ENCODE measurements at regions not wholly inside any gene's neighbourhood (a gene's known extent, or its start where the extent isn't known, plus 50 kb on each side); places are given as distances from the start of the nearest gene placed in this dataset.

DNA sequence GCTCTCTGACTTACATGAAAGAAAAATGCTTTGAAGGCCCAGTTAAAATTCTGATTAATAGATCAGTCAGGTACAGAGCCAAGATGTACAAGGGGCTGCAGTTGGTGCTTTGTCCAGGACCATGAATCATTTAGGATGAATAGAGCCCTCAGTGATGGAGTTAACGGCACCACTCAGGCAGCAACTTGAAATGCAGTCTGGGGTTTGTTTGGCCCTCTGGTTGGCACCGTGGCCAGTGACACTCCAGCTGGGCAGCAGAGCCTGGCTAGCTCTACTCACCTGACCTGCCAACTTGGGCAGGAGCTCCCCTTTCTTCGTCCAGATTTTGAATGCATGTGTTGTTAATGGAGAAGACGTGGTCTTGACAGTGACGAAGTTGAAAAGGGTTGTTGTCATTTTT, 493.0 kb upstream of the ACVR2A start (continued):
- TF ChIP-seq, protein P1, sequence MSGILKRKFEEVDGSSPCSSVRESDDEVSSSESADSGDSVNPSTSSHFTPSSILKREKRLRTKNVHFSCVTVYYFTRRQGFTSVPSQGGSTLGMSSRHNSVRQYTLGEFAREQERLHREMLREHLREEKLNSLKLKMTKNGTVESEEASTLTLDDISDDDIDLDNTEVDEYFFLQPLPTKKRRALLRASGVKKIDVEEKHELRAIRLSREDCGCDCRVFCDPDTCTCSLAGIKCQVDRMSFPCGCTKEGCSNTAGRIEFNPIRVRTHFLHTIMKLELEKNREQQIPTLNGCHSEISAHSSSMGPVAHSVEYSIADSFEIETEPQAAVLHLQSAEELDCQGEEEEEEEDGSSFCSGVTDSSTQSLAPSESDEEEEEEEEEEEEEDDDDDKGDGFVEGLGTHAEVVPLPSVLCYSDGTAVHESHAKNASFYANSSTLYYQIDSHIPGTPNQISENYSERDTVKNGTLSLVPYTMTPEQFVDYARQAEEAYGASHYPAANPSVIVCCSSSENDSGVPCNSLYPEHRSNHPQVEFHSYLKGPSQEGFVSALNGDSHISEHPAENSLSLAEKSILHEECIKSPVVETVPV (CRISPR knock-in tag; IDR thresholded peaks at IDR 0.05) = no peak
- TF ChIP-seq ESRRG (CRISPR knock-in tag; IDR thresholded peaks at IDR 0.05) = no peak
- no peak for TF ChIP-seq TOX (CRISPR knock-in tag; IDR thresholded peaks at IDR 0.05; ENCODE audit: borderline replicate concordance)
- no peak for TF ChIP-seq ARNTL (CRISPR knock-in tag; IDR thresholded peaks at IDR 0.05; ENCODE audit: borderline replicate concordance, low read depth)
- no peak for TF ChIP-seq TCF4 (CRISPR knock-in tag; IDR thresholded peaks at IDR 0.05; ENCODE audit: borderline replicate concordance)

DNA sequence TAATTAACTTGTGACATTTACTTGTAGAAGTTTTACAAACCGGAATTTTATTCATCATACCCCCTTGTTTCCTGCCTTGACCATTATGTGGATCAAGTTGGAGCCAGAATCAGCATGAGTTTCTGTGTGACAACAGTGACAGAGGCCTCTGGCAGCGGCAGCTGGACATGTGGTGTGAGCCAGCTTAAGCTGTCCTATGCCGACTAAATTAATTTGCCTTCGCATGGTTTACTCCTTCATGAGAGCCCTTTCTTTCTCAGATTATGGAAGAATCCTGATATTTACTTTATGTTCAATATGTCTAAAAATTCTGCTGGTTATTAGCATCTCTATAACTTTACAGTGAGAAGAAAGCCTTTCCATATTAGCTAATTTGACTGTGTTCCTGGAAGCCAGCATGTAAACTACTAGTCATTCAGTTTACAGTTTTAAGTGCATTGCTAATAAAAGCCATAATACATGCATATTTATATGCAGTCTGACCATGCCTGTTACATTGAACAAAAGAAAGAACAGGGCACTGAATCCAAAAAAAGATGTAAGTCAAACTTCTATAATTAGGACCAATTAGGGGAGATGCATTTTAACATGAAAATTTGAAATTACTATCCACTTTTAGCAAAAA, 495.8 kb upstream of the ACVR2A start:
- ATAC-seq = no peak
- no peak for TF ChIP-seq SNAI2 (CRISPR knock-in tag; IDR thresholded peaks at IDR 0.05)
- TF ChIP-seq ZNF70 (CRISPR knock-in tag; IDR thresholded peaks at IDR 0.05) = no peak
- TF ChIP-seq, protein P1 (CRISPR knock-in tag; IDR thresholded peaks at IDR 0.05) = no peak
- no peak for TF ChIP-seq ESRRG (CRISPR knock-in tag; IDR thresholded peaks at IDR 0.05)
- no peak for TF ChIP-seq ISL1 (CRISPR knock-in tag; IDR thresholded peaks at IDR 0.05)
- TF ChIP-seq RARB (CRISPR knock-in tag; IDR thresholded peaks at IDR 0.05) = no peak
- TF ChIP-seq, protein P2, sequence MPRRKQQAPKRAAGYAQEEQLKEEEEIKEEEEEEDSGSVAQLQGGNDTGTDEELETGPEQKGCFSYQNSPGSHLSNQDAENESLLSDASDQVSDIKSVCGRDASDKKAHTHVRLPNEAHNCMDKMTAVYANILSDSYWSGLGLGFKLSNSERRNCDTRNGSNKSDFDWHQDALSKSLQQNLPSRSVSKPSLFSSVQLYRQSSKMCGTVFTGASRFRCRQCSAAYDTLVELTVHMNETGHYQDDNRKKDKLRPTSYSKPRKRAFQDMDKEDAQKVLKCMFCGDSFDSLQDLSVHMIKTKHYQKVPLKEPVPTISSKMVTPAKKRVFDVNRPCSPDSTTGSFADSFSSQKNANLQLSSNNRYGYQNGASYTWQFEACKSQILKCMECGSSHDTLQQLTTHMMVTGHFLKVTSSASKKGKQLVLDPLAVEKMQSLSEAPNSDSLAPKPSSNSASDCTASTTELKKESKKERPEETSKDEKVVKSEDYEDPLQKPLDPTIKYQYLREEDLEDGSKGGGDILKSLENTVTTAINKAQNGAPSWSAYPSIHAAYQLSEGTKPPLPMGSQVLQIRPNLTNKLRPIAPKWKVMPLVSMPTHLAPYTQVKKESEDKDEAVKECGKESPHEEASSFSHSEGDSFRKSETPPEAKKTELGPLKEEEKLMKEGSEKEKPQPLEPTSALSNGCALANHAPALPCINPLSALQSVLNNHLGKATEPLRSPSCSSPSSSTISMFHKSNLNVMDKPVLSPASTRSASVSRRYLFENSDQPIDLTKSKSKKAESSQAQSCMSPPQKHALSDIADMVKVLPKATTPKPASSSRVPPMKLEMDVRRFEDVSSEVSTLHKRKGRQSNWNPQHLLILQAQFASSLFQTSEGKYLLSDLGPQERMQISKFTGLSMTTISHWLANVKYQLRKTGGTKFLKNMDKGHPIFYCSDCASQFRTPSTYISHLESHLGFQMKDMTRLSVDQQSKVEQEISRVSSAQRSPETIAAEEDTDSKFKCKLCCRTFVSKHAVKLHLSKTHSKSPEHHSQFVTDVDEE (CRISPR knock-in tag; IDR thresholded peaks at IDR 0.05) = no peak
- no peak for TF ChIP-seq TCF4 (CRISPR knock-in tag; IDR thresholded peaks at IDR 0.05; ENCODE audit: borderline replicate concordance)
- TF ChIP-seq BACH2 (CRISPR knock-in tag; IDR thresholded peaks at IDR 0.05; ENCODE audit: borderline replicate concordance) = no peak
- no peak for TF ChIP-seq ZNF565 (CRISPR knock-in tag; conservative IDR thresholded peaks at IDR 0.05; ENCODE audit: low read depth)
- TF ChIP-seq, protein P3, sequence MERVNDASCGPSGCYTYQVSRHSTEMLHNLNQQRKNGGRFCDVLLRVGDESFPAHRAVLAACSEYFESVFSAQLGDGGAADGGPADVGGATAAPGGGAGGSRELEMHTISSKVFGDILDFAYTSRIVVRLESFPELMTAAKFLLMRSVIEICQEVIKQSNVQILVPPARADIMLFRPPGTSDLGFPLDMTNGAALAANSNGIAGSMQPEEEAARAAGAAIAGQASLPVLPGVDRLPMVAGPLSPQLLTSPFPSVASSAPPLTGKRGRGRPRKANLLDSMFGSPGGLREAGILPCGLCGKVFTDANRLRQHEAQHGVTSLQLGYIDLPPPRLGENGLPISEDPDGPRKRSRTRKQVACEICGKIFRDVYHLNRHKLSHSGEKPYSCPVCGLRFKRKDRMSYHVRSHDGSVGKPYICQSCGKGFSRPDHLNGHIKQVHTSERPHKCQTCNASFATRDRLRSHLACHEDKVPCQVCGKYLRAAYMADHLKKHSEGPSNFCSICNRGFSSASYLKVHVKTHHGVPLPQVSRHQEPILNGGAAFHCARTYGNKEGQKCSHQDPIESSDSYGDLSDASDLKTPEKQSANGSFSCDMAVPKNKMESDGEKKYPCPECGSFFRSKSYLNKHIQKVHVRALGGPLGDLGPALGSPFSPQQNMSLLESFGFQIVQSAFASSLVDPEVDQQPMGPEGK (CRISPR knock-in tag; IDR thresholded peaks at IDR 0.05; ENCODE audit: borderline replicate concordance) = no peak
- no peak for TF ChIP-seq PPARA (CRISPR knock-in tag; IDR thresholded peaks at IDR 0.05; ENCODE audit: borderline replicate concordance)
- TF ChIP-seq OSR1 (CRISPR knock-in tag; IDR thresholded peaks at IDR 0.05) = no peak
- TF ChIP-seq ZC3H10 (CRISPR knock-in tag; IDR thresholded peaks at IDR 0.05) = no peak
- TF ChIP-seq GLIS3 (CRISPR knock-in tag; IDR thresholded peaks at IDR 0.05) = no peak

DNA sequence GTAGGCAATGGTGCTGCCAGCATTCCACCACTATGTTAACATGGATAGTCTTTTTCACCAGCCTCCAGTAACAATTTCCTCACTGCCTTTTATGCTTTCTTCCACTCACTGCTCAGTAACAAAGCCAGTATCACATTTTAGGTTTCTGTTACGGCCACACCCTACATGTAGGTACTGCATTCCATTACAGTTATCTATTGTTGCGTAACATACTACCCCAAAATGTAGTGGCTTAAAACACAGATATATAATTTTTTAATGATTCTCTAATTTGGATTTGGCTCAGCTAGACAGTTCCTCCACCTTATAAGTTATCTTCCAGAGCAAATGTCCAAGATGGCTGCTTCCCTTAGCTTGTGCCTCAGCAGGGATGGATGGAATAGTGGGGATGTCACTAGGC, 498.7 kb upstream of the ACVR2A start:
- ATAC-seq = no peak

More for the DNA sequence above, 498.7 kb upstream of the ACVR2A start:
- TF ChIP-seq, protein P4, sequence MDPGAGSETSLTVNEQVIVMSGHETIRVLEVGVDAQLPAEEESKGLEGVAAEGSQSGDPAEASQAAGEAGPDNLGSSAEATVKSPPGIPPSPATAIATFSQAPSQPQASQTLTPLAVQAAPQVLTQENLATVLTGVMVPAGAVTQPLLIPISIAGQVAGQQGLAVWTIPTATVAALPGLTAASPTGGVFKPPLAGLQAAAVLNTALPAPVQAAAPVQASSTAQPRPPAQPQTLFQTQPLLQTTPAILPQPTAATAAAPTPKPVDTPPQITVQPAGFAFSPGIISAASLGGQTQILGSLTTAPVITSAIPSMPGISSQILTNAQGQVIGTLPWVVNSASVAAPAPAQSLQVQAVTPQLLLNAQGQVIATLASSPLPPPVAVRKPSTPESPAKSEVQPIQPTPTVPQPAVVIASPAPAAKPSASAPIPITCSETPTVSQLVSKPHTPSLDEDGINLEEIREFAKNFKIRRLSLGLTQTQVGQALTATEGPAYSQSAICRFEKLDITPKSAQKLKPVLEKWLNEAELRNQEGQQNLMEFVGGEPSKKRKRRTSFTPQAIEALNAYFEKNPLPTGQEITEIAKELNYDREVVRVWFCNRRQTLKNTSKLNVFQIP (CRISPR knock-in tag; IDR thresholded peaks at IDR 0.05; ENCODE audit: borderline replicate concordance, low read depth) = no peak
- TF ChIP-seq ARNTL (CRISPR knock-in tag; IDR thresholded peaks at IDR 0.05; ENCODE audit: borderline replicate concordance, low read depth) (no peak), TOX (CRISPR knock-in tag; IDR thresholded peaks at IDR 0.05; ENCODE audit: borderline replicate concordance) (no peak), BACH2 (CRISPR knock-in tag; IDR thresholded peaks at IDR 0.05; ENCODE audit: borderline replicate concordance) (no peak), PPARA (CRISPR knock-in tag; IDR thresholded peaks at IDR 0.05; ENCODE audit: borderline replicate concordance) (no peak), SNAI2 (CRISPR knock-in tag; IDR thresholded peaks at IDR 0.05) (no peak), ZNF565 (CRISPR knock-in tag; conservative IDR thresholded peaks at IDR 0.05; ENCODE audit: low read depth) (no peak), GLIS3 (CRISPR knock-in tag; IDR thresholded peaks at IDR 0.05) (no peak), OSR1 (CRISPR knock-in tag; IDR thresholded peaks at IDR 0.05) (no peak), ZNF70 (CRISPR knock-in tag; IDR thresholded peaks at IDR 0.05) (no peak), RARB (CRISPR knock-in tag; IDR thresholded peaks at IDR 0.05) (no peak), ZFP3 (CRISPR knock-in tag; IDR thresholded peaks at IDR 0.05) (no peak), TCF4 (CRISPR knock-in tag; IDR thresholded peaks at IDR 0.05; ENCODE audit: borderline replicate concordance) (no peak)
- TF ChIP-seq, protein P1 (CRISPR knock-in tag; IDR thresholded peaks at IDR 0.05) = no peak
- TF ChIP-seq, protein P3 (CRISPR knock-in tag; IDR thresholded peaks at IDR 0.05; ENCODE audit: borderline replicate concordance) = no peak
